GM19468 (cell line): ENCODE measurements at regions not wholly inside any gene's neighbourhood (a gene's known extent, or its start where the extent isn't known, plus 50 kb on each side); places are given as distances from the start of the nearest gene placed in this dataset.

Experiments
- ATAC-seq: cut with Tn5 transposase; IDR thresholded peaks from one replicate; pipeline ENCODE4 v1.9.1; 2021; ENCODE audit warnings: mild to moderate bottlenecking, moderate library complexity, moderate number of reproducible peaks; ENCODE audit not compliant: unreplicated experiment; ENCODE audit errors: extremely low read depth

DNA sequence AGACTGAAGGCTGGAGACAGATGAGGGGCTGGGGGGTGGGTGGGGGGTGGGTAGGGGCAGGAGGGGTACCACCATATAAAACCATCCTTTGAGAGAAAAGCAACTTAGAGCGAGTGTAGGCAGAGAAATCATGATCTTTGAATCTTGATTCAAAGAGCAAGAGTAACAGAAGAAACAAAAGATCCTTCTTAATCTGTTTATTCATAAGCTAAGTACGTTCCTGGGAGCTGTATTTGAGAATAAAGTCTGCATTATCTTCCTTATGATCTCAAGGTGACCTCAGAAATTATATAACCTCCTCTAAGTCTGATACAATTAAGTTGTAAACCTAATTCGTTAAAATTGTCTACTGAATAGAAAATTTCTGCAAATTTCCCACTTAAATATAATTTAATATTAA is 558.8 kb downstream of the NR2F1-AS1 start:
- ATAC-seq = no peak

DNA sequence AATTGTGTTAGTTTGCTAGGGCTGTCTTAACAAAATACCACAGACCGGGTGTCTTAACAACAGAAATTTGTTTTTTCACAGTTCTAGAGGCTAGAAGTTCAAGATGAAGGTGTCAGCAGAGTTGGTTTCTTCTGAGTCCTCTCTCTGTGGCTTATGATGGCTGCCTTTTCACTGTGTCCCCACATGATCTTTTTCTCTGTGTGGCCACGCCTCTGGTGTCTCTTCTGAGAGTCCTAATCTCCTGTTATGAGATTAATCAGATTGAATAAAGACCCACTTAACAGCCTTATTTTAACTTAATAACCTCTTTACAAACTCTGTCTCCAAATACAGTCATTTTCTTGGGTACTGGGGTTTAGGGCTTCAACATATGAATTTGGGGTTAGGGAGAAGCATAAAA is 561.1 kb downstream of the NR2F1-AS1 start:
- no peak for ATAC-seq

DNA sequence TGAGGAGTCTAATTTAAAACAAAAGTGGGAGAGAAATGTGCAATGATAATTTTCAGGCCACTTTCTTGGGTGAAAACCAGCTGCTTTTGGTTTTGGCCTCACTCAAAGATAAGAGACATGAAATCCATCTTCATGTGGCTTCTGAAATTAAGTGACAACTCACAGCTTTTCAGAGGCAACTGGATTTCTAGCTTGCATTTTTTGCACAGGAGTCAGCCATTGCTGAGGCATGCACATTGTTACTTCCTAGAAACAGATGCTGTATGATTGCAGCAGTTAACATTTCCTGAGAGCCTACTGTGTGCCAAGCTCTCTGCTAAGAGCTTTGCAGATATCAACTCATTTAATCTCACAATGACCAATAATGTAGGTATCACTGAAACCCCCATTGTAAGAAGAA is 562.6 kb downstream of the NR2F1-AS1 start:
- no peak for ATAC-seq

DNA sequence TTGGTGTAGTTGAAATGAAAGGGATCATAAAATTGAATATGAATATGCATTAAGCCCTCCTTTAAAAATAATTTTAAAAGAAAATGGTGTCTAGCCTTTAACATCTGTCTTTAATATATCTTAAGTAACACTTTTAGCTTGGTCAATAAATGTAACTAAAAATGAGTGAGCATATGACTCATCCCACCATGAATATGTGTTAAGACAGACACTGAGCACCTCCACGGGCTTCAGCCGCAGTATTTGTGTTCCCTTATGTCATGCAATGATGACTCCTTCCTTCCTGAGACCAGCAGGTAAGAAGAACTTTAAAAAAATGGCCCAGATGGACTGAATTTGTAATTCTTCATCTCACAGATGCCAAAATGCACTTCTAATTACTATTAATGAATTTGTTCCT is 563.2 kb downstream of the NR2F1-AS1 start:
- no peak for ATAC-seq

DNA sequence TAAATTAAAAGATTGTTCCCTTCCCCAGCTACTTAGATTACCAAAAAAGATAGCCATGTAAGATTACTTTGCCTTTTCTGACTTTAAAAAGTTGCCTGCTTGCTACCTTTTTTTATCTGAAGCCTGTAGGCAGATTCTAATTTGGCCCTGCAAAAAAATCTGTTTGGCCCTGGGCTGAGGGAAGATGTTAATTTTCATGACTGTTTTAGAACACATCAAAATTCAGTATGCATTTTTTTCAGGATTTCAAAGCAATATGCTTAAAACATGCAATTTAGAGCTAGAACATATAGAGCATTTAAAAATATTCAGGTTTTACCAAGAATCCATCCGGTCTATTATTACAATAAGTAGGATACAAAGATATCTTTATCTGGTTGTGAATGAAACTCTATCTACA is 563.6 kb downstream of the NR2F1-AS1 start:
- ATAC-seq = no peak

DNA sequence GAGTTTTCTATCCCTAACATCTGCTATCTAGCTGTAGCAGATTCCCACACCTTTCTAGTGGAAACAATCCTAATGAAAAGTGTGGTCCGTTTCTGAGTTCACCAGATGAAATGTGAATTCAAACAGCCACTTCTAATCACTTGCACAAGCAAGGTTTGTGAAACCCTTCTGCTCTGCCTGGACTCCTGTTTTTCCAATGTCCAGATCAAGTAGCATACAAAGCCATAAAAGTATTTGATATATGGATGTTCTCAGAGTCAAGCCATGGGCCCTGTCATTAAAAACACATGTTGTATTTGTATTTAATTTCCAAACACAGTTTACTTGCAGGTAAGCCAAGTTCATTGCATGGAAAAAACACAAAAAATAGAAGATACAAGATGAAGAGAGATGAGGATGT is 570.4 kb downstream of the NR2F1-AS1 start:
- no peak for ATAC-seq

DNA sequence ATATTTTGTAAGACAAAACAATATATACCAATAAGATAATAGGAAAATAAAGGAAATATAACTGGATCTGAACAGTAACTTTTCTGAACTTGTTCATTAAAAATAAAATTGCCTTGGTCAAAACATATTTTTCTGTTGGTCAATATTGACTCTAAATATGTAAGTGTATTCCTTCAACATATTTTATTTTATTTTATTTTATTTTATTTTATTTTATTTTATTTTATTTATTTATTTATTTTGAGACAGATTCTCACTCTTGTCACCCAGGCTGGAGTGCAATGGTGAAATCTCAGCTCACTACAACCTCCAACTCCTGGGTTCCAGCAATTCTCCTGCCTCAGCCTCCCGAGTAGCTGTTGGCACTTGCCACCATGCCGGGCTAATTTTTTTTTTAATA is 571.0 kb downstream of the NR2F1-AS1 start:
- ATAC-seq = no peak

DNA sequence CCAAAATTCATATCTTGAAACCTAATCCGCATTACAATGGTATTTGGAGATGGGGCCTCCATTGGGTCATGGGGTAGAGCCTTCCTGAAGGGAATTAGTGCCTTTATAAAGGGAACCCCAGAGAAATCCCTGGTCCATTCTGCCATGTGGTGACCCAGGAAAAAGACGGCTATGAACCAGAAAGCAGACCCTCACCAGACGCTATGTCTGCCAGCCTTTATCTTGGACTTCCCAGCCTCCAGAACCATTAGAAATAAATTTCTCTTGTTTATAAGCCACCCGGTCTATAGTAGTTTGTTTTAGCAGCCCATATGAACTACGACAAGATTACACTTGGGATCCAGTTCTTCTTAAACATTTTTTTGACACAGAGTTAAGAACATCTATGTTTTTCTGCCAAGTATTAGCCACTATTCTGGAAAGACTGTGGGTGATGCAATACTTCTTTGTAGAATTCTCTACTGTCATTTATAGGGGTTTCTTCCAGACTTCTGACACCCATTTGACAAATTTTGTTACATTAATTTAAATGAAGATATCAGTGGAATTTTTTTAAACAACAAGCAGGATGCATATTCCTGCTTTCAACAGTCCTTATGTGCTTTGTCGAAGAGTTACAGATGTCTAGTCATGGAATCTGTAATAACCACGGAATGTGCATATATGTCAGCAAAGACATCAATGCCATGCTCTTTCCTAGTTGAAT is 572.4 kb downstream of the NR2F1-AS1 start:
- no peak for ATAC-seq

DNA sequence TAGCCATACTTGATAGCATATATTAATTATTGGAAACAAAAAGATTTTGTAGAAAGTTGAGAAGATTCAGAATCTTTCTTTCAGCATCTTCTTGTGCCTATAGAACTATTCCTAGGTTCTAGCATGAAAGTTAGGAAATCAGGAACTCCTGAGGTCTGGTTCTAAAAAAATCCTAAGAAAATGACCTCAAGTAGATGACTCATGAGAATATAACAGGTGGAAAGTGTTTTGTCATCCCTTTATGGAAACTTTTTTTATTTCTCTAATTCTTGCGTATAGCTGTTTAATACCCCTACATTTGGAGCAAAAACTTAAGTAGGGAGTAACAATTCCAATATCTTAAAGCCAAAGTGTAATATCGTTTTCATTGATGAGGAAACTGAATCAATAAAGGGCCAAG is 574.1 kb downstream of the NR2F1-AS1 start:
- ATAC-seq = no peak

DNA sequence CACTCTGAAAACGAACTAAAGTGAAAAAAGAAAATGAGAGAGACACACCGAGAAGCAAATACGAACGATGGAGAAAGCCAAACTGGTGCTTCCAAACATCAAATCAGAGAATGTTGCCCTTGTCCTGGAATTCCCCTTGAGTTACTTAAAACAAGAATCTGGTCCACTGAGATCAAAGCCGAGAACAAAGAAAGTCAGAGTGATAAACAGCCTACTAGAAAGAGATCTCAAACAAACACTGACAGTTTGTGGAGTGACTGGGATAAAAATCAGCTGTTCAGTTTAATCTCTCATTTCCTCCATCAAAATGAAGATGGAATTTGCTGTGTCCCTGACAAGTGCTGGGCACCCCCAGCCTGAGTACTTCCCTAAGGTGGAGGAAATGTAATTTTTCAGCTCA is 582.6 kb downstream of the NR2F1-AS1 start:
- no peak for ATAC-seq

DNA sequence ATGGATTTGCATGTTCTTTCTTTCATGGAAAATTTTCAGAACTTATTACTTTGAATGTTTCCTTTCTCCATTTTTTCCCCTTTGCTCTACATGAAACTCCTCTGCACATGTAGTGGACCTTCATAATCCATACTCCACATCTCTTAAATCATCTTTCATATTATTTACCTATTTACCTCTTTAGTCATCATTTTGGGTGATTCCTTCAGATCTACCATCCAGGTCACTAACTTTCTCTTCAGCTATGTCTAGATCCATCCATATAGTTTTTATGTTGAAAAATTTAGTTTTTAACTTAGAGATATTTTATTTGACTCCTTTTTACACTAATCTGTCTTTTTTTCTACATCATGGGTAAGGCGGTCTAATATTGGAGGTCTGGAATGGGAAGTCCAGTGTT is 586.6 kb downstream of the NR2F1-AS1 start:
- no peak for ATAC-seq

DNA sequence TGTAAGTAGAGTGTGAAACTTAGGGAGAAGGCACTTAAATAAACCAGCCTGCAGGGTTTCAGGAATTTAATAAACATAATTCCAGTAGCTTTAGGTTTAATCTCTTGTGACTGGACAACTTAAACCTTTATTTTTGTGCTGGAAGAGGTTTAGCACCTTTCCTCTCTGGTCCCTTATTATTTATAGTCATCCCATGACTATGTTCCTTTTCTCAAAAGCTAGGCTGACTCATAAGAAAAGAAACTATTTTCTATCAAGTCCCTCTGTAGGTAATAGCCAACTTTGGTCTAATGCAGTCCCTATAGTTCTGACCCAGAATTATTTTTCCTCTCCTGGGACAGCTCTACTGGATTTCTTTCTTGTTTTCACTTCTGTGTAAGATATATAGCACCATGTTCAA is 588.9 kb downstream of the NR2F1-AS1 start:
- no peak for ATAC-seq

DNA sequence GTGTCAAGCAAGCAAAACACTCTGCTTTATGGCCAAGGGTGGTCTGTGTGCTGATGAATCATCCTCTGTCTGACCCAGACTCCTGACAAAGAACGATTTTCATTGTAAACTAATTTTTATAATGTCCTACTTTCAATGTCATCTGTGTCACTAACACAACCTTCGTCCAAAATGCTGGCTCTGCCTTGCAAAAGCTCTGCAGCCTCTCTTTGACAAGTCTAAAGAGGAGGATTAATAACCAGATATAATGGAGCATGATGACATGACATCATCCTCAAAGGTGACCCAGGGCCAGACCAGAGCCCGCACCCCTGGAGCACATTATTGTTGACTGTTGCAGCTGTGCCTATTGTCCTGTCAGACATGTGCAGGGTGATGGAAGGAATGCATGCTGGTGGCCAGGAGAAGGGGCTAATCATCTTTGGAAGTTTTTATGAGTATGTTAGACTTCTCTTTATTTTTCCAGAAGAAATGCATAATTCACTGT is 589.4 kb downstream of the NR2F1-AS1 start:
- no peak for ATAC-seq

DNA sequence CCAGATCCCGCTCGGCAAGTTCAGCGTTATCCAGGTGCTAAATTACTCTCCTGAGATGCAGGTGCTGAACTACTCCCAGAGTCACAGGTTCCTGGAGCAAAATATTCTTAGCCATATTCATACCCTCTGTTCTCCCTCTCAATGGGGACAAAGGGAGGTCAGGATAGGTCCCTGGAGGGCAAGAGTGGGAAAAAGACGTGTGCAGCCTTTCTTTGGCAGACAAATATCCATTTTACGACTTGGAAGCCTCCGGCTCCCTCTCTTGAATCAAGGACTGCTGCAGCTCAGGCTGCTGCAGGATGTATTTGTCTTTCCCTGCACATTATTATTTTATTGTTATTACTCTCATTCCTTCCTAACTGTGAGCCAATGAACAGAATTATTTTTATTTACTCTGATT is 590.2 kb downstream of the NR2F1-AS1 start:
- no peak for ATAC-seq

DNA sequence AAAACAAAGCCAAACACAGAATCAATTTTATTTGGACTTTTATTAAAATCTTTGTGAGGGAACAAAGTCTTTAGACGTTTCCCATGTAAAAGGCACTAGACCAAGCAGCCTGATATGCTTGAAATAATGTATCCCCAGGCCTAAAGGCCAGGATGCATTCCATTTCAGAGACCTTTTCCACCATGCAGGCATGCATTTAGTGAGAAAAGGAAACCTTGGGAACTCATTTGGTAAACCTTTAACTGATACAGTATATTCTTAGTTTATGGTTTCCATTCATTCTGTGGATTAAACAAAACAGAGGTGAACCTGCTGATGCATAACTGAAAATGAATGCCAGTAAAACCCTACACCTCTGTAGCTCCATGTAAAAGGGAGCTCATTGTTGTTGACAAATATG is 600.0 kb downstream of the NR2F1-AS1 start:
- no peak for ATAC-seq

DNA sequence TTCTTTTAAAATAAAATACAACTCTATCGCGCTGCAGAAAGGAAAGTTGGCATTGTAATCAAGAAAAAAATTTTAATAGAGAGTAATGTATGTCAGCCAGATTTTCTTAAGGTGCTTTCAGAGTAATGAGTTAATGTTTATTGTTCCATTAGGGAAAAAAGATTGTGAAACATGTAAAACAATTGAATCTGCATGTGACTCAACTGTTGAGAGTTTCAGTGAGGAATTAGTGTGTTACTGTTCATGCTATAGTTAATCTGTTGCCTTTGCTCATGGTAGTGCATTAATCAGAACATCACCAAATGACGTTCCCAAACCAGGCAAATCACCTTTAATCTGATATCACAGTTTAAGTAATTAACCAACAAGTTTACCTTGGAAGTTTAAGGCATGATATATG is 600.5 kb downstream of the NR2F1-AS1 start:
- ATAC-seq = no peak

DNA sequence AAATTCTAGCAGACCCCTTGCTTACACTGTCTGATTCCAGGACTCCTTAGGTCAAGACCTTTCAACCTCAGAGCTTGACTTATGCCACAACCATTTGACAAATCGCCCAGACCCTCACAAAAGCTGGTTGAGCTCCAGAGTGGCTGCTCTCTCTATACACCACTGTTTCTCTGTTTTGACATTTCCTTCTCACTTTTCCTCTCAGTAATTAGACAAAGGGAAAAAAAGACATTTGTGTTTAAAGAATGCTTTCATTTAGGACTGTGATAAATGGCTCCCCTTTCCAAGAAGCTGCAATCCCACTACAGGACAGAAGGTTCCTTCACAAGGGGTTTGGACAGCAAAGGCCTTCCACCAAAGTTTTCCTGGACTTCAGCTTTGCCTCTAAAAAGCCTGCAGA is 601.3 kb downstream of the NR2F1-AS1 start:
- ATAC-seq = no peak

DNA sequence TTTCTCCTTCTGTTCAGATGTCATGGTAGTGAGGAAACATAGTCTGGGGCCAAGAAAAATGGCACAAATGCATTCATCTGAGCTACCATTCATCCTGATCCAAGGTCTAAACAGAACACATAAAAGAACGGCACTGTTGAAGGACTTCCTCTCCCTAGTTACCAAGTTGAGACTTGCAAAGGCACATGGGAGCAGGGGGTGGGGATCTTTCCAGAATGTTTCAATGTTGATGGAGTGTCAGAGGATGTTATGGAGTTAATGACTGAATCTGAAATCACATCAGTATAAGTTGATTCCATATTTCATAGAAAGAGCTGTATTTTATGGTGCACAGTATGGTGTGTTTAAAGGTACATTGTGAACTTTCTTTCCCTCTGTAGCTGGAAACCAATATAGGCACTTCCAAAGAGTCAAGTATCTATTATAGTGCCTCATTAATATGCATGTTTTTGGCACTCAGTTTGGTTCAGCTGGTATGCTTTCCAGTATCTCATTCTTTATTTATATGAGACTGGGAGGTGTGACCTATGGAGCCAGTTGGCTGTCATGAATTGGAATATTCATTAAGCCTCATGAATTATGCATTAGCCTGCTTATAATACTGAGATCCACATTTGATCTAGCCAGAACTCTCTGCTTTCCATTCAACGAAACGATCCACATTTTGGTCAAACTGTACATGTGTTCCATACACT is 603.0 kb downstream of the NR2F1-AS1 start:
- ATAC-seq = no peak

DNA sequence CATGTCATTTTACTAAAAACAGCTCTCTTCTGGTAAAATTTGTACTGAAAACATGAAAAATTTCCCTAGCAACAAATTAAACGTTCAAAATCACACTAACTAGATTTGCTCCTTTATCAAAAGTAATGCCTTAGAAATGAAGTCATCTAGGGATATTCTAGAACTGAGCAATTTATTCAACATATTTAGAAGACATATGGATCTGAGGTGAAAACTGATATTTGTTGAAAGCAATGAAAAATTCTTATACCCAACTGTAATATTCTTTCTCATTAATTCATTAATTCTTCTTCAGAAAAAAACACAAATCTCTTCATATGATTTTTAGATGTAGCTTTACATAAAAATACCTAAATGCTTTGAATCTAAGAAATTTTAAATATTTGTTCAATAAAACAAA is 604.9 kb downstream of the NR2F1-AS1 start:
- ATAC-seq = no peak

DNA sequence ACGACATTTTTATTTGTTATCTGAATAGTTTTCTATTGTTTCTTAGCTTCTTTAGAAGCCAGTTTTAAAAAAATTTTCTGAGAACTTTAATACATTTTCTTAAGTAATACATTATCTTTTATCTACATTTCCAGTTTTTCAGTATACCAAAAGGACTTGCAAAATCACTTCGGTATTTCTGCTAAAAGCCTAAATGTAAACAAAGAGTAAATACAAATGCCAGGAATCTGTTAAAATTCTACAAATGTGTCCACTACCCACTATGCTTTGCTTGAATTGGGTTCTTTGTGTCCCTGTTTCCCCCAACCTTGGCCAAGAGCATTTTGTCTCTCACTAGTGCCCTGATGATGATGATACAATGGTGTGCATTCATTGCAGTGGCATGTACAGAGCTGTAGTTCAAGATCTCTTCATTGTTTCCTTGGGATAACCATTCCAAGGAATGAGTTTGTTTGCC is 611.2 kb downstream of the NR2F1-AS1 start:
- ATAC-seq = no peak

DNA sequence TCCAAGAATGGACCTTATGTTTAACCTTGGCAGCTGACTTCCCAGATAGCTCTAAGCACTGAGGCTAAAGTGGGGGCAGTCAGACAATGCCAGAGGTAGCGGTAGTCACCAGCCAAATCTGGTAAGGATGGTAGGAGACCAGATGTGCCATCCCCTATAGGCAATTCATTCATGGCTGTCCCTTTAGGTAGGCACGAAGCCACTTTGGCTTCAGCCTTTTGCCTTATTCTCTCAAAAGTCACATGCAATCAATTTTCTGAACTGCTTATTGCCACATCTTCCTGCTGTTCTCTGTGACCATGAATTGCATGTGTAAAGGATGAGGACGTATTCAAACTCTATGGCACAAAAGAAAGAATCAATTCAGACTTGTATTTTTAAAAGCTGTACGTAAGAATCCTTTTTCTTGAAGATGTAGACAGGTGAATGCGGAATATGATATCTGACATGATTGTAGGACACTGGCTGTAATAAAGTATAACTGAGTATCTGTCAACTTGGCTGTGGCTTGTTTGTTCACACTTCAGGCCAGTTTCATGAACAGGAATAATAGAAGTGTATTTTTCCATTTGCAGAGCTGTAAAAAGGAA is 611.7 kb downstream of the NR2F1-AS1 start:
- ATAC-seq = no peak
